H1 (cell line): ENCODE measurements at regions not wholly inside any gene's neighbourhood (a gene's known extent, or its start where the extent isn't known, plus 50 kb on each side); places are given as distances from the start of the nearest gene placed in this dataset.

ENCODE experiments used
- BRCA1 ChIP-seq: IDR thresholded peaks from 2 replicates; pipeline ENCODE4 v1.6.1; 2012; ENCODE audit warnings: low read depth, low read length, improper control_type of control experiment
- GABPA ChIP-seq: IDR thresholded peaks from 2 replicates; pipeline ENCODE4 v1.6.1; 2011; ENCODE audit warnings: mild to moderate bottlenecking, low read length, moderate library complexity, borderline replicate concordance; ENCODE audit not compliant: insufficient read depth
- JUN ChIP-seq: IDR thresholded peaks from 2 replicates; pipeline ENCODE4 v1.6.1; 2011; ENCODE audit warnings: low read depth, mild to moderate bottlenecking, improper control_type of control experiment, low read length
- SIX5 ChIP-seq: IDR thresholded peaks from 2 replicates; pipeline ENCODE4 v1.6.1; 2011; ENCODE audit warnings: mild to moderate bottlenecking, low read depth, low read length

DNA sequence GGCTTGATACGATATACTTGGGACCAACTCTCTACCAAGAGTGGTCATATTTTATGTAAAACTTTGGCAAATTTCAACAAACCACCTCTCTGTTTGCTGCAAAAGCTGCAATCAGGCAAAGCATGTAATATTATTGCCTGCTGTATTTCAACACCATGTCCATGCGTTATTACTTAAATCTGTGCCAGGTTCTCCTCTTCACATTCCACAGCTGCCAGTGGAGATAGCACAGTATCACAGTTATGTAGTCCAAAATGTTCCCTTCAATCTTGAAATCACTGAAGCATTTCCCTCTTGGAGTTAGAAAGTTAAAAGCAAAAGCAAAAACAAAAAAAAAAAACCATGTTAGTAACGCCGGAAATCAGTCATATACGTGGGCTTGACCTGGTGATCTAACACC lies 396.7 kb upstream of the MAGEC2 start (continued):
- TF ChIP-seq JUN: no peak
- TF ChIP-seq BRCA1: no peak
- TF ChIP-seq SIX5: no peak
- TF ChIP-seq GABPA: no peak
